Renal cortex interstitium (tissue), 11 donors: ENCODE measurements at regions not wholly inside any gene's neighbourhood (a gene's known extent, or its start where the extent isn't known, plus 50 kb on each side); places are given as distances from the start of the nearest gene placed in this dataset.

Source experiments
- DNase-seq, 11 donors: peaks; one replicate each; pipeline ENCODE4 v3.0.0-alpha.2; 2013; ENCODE audit warnings: low read depth in 9 of 11, low spot score in 4 of 11; ENCODE audit errors: extremely low read depth in 1 of 11

- DNase-seq, result no peak
Observed at GRCh38 chr17:79414793-79415211, 196.0 kb downstream of the RBFOX3 start.

DNA sequence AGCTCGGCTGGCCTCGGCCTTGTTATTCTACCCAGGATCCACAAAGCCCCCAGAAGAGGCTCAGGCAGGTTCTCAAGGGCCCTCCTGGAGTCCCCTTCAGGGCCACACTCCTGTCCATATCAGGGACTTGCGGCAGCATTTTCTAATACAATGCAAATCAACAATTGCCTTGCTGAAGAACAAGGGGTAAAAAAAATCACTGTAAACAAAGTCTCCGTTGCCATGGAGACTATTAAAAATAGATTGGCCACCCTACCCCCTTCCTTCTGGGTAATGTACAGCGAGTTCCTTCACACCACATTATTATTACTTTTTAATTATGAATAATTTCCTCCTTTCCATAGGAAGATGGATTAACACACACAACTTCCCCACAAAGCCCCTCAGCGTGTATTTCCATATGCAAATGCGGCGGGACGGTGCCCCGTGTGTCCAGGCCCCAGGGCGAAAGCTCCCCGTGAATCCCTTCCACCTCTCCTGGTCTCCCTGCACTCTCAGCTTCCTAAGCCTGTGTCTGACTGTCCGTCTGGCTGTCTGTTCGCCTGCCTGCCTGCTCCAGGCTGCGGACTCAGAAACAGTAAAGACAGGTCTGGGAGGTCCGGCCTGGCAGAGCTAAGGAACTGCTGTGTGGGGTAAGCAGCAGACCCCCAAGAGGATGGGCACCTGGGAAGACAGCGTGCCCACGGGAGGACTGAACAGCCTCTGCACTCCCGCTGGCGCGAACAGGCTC lies 196.6 kb downstream of the RBFOX3 start:
- no peak for DNase-seq

- DNase-seq, result no peak
Observed at GRCh38 chr17:79413611-79414010, 197.2 kb downstream of the RBFOX3 start.

- no peak for DNase-seq
Observed at GRCh38 chr17:79412886-79413390, 197.9 kb downstream of the RBFOX3 start.

- DNase-seq, result no peak
Observed at GRCh38 chr17:79412110-79412509, 198.7 kb downstream of the RBFOX3 start.

GRCh38 chr17:79411419-79411818 lies 199.4 kb downstream of the RBFOX3 start:
- DNase-seq, result no peak

DNA sequence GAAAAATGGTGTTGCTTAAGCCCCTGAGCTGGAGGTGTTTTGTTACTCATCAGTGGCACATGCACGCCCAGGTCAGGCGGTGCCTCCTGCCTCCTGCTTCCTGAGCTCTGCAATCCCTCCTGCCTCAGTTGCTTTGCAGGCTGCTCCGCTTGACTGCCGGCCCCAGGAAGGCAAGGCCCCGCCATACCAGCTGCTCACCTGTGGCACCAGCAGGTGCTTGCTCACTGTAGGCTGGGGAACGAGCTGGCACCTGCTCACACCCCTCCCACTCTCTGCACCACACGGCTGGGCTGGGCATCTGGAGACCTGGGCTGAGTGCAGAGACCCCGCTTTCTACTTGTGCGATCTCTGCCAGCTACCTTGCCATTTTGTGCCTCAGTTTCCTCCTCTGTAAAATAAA lies 200.2 kb downstream of the RBFOX3 start:
- no peak for DNase-seq

DNA sequence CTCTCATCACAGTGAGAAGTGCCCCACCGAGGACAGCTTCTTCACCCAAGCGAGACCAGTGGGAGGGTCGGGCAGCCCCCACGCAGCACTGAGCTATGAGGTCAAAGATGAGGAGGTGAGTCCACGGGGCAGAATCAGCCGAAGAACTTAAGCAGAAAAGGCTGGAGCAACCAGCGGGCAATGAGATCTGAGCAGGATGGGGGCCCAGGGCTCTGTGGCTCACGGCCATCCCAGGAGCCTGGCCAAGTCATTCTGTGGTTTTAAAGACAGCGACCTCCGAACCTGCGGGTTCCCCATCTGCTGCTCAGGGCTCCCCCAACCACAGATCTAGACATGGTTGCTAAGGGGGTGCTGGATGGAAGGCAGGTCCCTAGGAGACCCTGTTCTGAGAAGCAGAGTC lies 202.6 kb downstream of the RBFOX3 start:
- DNase-seq, result no peak

GRCh38 chr17:79407385-79407784 lies 203.5 kb downstream of the RBFOX3 start:
- DNase-seq, result no peak

- no peak for DNase-seq
Observed at GRCh38 chr17:79406316-79406715, 204.5 kb downstream of the RBFOX3 start.

DNA sequence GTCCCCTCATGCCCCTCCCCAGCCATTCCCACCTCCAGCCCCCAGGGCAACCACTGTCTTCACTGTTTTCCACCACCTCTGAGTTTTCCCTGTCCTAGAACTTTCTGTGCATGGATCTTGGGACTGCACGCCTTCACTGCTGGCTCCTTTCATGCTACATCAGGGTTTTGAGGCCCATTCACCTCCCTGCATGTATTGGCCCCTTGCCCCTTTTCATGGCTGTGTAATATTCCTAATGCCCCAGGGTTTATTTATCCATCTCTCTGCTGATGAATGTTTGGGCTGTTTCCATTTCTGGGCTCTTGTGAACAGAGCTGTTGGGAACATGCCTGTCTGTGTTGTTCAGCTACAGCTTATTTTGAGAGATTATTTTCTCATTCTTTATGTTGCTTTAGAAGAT lies 205.0 kb downstream of the RBFOX3 start:
- DNase-seq, result no peak

DNA sequence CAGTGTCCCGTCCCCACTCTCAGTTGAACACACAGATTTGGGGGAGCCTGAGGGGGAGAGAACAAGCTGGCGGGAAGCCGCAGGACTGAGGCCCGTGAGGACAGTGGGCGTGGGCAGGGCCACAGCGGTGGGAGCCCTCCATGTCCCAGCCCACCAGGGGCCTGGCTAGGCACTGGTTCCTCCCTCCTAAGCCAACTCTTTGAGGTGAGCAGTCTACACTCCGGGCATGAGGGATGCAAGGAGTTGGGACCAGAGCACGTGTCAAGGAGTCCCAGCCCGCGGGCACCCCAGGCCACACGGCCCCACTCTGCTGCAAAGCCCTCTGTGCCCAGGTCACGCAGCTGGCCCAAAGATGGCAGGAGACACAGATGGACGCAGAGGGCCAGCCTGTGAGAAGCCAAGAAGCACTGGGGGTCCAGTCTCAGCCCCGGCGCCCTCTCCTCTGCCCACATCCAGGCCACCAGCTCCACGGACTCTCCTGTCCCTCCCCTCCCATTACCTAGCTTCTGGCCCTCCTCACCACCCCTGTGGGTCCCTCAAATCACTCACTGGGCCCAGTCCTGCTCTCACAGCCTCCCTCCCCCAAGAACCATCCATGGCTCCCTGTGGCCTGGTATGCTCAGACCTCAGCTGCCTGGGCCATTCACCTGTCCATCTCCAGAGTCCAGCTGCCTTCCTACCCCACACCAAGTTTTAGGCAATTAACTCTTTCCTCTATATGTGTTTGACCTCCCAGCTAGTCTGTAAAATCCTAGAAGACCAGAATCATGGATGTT lies 206.5 kb downstream of the RBFOX3 start:
- DNase-seq, result no peak

GRCh38 chr17:79401704-79402674 lies 208.9 kb downstream of the RBFOX3 start:
- no peak for DNase-seq

DNA sequence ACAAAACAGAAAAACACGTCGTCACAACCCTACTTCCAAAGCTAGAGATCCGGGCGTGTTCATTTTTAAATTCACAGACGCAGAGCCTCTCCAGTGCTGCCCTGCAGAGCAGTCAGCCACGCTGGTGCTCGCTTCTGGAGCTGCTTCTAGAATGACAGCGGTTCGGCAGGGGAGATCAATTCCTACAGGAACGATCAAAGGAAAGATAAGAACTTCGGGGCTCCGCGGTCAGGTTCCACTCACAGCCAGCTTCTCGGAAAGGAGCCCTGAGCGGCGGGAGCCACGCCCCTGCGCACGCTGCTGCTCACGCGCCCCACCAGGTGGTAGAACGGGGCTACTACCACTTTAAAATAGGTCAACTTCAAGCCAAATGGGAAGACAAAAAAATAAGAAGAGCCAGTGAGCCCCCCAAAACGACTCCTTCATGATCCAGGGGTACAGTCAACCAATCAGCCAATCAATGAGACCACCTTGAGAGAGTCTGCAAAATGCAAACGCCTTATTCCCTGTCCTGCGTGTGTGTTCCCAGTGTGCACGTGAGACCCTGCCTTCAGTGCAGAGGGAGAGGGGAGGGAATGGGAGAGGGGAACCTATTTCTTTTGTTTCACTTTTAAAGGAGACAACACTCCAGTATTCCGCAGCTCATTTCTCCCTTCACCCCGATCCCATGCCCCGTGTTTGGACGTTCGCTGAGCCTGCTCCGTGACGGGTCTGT lies 209.7 kb downstream of the RBFOX3 start:
- peak in 10 of 11 donors; percentile 24 to 55 (median 45) for DNase-seq

DNA sequence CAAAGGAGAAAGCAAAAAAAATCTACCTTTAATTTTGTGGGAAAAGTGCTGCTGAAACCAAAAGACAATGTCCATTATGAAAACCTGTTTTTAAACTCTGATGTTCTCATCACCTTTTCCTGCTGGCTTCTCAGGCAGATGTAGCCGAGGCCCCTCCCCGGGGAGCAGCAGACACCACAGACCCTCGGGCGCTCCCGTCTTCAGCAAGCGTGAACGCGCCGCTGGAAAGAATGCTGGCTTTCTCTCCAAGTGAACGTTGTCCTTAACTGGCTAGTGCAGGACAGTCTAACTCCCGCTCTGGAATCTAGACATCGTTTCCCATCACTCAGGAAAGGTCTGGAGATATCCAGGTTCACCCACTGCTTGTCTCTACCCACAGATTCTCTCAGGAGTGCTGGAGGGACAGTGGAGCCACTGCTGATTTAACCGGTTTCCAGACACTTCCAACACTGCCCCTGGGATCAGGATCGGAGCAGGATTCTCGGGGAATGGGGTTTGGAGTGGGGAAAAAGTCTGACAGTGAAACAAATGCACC lies 211.2 kb downstream of the RBFOX3 start:
- no peak for DNase-seq

GRCh38 chr17:79398441-79398840 lies 212.4 kb downstream of the RBFOX3 start:
- DNase-seq, result no peak

- no peak for DNase-seq
Observed at GRCh38 chr17:79396696-79397095, 214.2 kb downstream of the RBFOX3 start.

DNA sequence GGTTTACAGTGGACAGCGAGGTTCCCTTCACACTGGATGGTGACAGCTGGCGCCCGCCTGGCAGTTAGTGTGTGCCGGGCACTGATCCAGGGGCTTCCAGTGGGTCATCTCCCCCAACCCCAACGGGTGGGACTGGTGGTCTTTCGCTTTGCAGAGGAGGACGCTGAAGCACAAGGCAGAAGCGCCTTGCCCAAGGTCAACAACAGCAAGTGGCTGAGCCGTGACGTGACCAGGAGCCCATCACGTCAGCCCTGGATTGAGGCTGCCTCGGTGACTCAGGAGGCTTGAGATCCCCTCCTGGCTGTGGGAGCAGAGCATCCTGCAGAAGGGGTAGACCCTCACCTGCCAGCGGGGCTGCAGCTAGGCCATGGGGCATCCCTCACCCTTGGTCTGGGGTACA lies 215.3 kb downstream of the RBFOX3 start:
- no peak for DNase-seq
